ENCODE measurements at regions not wholly inside any gene's neighbourhood (a gene's known extent, or its start where the extent isn't known, plus 50 kb on each side); places are given as distances from the start of the nearest gene placed in this dataset.
A peak's percentile ranks its signal among the peaks of the same experiment; 100 is the strongest.

DNA sequence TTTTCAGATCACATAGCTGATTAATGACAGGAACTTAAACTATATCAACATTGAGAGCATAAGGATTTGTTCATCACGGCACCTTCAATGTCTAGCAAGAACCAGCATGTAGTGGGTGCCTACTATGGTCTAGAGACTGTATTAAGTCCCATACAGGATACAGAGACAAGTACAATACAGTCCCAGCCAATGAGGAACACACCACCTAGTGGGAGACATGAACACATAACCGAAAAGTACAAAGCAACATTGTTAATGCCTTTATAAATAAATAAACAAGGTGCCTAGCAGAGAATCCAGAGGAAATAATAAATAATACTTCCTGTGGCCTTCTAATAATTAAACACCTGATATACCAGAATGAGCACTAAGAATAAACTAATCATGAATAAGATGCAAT is 87.7 kb upstream of the OPCML start:
- TF ChIP-seq CTCF (conservative IDR thresholded peaks at IDR 0.05) (peak; percentile 53), ZFX (IDR thresholded peaks at IDR 0.05) (no peak)

All from C4-2B (cell line).